Parathyroid adenoma (tissue), 2 donors: ENCODE measurements at regions not wholly inside any gene's neighbourhood (a gene's known extent, or its start where the extent isn't known, plus 50 kb on each side); places are given as distances from the start of the nearest gene placed in this dataset.

Source experiments
- H2AFZ ChIP-seq: fragments of 300-600 bp; sonication (generic); one replicate; pipeline ENCODE4 v1.7.0; 2017; ENCODE audit warnings: antibody characterized with exemption, mild to moderate bottlenecking
- H3K27ac ChIP-seq: fragments of 300-600 bp; sonication (generic); one replicate; pipeline ENCODE4 v1.7.0; 2017
- H3K27me3 ChIP-seq: fragments of 300-600 bp; sonication (generic); one replicate; pipeline ENCODE4 v1.7.0; 2017; ENCODE audit warnings: low read length; ENCODE audit not compliant: control insufficient read depth, insufficient read depth
- H3K36me3 ChIP-seq: fragments of 300-600 bp; sonication (generic); one replicate; pipeline ENCODE4 v1.7.0; 2017; ENCODE audit warnings: low read length; ENCODE audit not compliant: control insufficient read depth, insufficient read depth
- H3K4me1 ChIP-seq: fragments of 300-600 bp; sonication (generic); one replicate; pipeline ENCODE4 v1.7.0; 2017; ENCODE audit warnings: control low read depth
- H3K4me2 ChIP-seq: fragments of 300-600 bp; sonication (generic); one replicate; pipeline ENCODE4 v1.7.0; 2017; ENCODE audit warnings: low read length
- H3K4me3 ChIP-seq: fragments of 300-600 bp; sonication (generic); one replicate; pipeline ENCODE4 v1.7.0; 2017; ENCODE audit warnings: low read depth, low read length
- H3K79me2 ChIP-seq: fragments of 300-600 bp; sonication (generic); one replicate; pipeline ENCODE4 v1.7.0; 2017; ENCODE audit warnings: control low read depth
- H3K9ac ChIP-seq: fragments of 300-600 bp; sonication (generic); one replicate; pipeline ENCODE4 v1.7.0; 2017; ENCODE audit warnings: mild to moderate bottlenecking
- H3K9me3 ChIP-seq: fragments of 300-600 bp; sonication (generic); one replicate; pipeline ENCODE4 v1.7.0; 2017; ENCODE audit warnings: low read length; ENCODE audit not compliant: control insufficient read depth
- CTCF ChIP-seq: fragments of 300-600 bp; sonication (generic); IDR thresholded peaks from one replicate; pipeline ENCODE4 v1.7.0; 2017; ENCODE audit warnings: antibody characterized with exemption, mild to moderate bottlenecking
- donor health status: primary hyperparathyroidism.

- H3K4me2 ChIP-seq, result no peak overlapping the region
- H2AFZ ChIP-seq, result no peak overlapping the region
- H3K27me3 ChIP-seq, result no peaks in the 10 kb centered on the region
- H3K4me1 ChIP-seq, result no peaks in the 10 kb centered on the region
- no peaks in the 10 kb centered on the region for H3K79me2 ChIP-seq
- H3K9me3 ChIP-seq, result no peaks in the 10 kb centered on the region
- no peak overlapping the region for H3K4me3 ChIP-seq
- no peaks in the 10 kb centered on the region for H3K36me3 ChIP-seq
- H3K9ac ChIP-seq, result no peak overlapping the region
- no peak overlapping the region for H3K27ac ChIP-seq
- no peak for TF ChIP-seq CTCF
These were observed 101.3 kb upstream of the TNRC6C start for GRCh38 chr17:77857306-77857555.

- no peak for TF ChIP-seq CTCF
- H3K9ac ChIP-seq, result no peak overlapping the region
- no peaks in the 10 kb centered on the region for H3K36me3 ChIP-seq
- H3K27ac ChIP-seq, result no peak overlapping the region
- H2AFZ ChIP-seq, result no peak overlapping the region
- H3K4me3 ChIP-seq, result no peak overlapping the region
- no peaks in the 10 kb centered on the region for H3K9me3 ChIP-seq
- H3K79me2 ChIP-seq, result no peaks in the 10 kb centered on the region
- no peaks in the 10 kb centered on the region for H3K27me3 ChIP-seq
- no peaks in the 10 kb centered on the region for H3K4me1 ChIP-seq
- H3K4me2 ChIP-seq, result no peak overlapping the region
These were observed 100.9 kb upstream of the TNRC6C start for GRCh38 chr17:77857613-77858012.

- Histone ChIP-seq H2AFZ (no peak overlapping the region), H3K9ac (no peak overlapping the region), H3K27ac (no peak overlapping the region), H3K79me2 (no peaks in the 10 kb centered on the region), H3K4me1 (no peaks in the 10 kb centered on the region), H3K4me3 (no peak overlapping the region), H3K27me3 (no peaks in the 10 kb centered on the region), H3K9me3 (no peaks in the 10 kb centered on the region), H3K4me2 (no peak overlapping the region), H3K36me3 (no peaks in the 10 kb centered on the region)
- no peak for TF ChIP-seq CTCF
These were observed 100.0 kb upstream of the TNRC6C start for GRCh38 chr17:77858291-77859034.

- Histone ChIP-seq H3K27me3 (no peaks in the 10 kb centered on the region), H3K4me1 (peaks cover 4% of the 10 kb centered on the region), H3K36me3 (no peaks in the 10 kb centered on the region), H3K79me2 (no peaks in the 10 kb centered on the region), H3K4me3 (no peak overlapping the region), H3K27ac (no peak overlapping the region), H3K4me2 (no peak overlapping the region), H2AFZ (no peak overlapping the region), H3K9ac (no peak overlapping the region), H3K9me3 (no peaks in the 10 kb centered on the region)
- no peak for TF ChIP-seq CTCF
These were observed 99.3 kb upstream of the TNRC6C start for GRCh38 chr17:77859035-77859810.
